SK-N-SH (cell line): ENCODE measurements at regions not wholly inside any gene's neighbourhood (a gene's known extent, or its start where the extent isn't known, plus 50 kb on each side); places are given as distances from the start of the nearest gene placed in this dataset.

ENCODE experiments used
- CTCF ChIA-PET: fragments of 300-600, 350-600 bp; formaldehyde crosslinking; extraction: SDS; loops from one replicate; lab custom pipeline; 2021; lab: Yijun Ruan, JAX
- POLR2A ChIA-PET: fragments of 350-600 bp; sonication (Branson Sonifier 250); formaldehyde crosslinking; extraction: SDS; loops from one replicate; lab custom pipeline; 2020; ENCODE audit warnings: antibody characterized with exemption, inconsistent platforms; lab: Yijun Ruan, JAX
- DNase-seq: peaks from one replicate; pipeline ENCODE4 v3.0.0; 2012
- H2AFZ ChIP-seq: fragments of 200-600 bp; sonication (generic); 2 replicates; pipeline ENCODE4 v1.8.1; 2016; ENCODE audit warnings: antibody characterized with exemption, mild to moderate bottlenecking, low read depth
- H3F3A ChIP-seq: fragments of 200-600 bp; sonication (generic); replicated peaks from 2 replicates; pipeline ENCODE3; 2016; ENCODE audit warnings: antibody characterized with exemption, mild to moderate bottlenecking; ENCODE audit not compliant: insufficient read depth
- H3K27ac ChIP-seq, 2 experiments: fragments of 200-500 bp in 1 of 2; fragments of 200-600 bp in 1 of 2; sonication (Bioruptor generic) in 1 of 2; sonication (generic), shearing (Covaris generic) in 1 of 2; 2 replicates each; pipeline versions ENCODE4 v1.5.1 to v1.6.1; 2014 to 2016; ENCODE audit warnings: low read depth in 2 of 2, inconsistent platforms in 1 of 2, low read length in 1 of 2, mild to moderate bottlenecking in 1 of 2, mixed read lengths in 1 of 2
- H3K27me3 ChIP-seq: fragments of 200-600 bp; sonication (generic), shearing (Covaris generic); 2 replicates; pipeline ENCODE4 v1.6.1; 2016; ENCODE audit warnings: mixed run types; ENCODE audit not compliant: insufficient read depth
- H3K36me3 ChIP-seq, 2 experiments: fragments of 200-500 bp in 1 of 2; fragments of 200-600 bp in 1 of 2; sonication (Bioruptor generic) in 1 of 2; sonication (generic) in 1 of 2; replicated peaks in 1 of 2; 2 replicates each; pipeline versions ENCODE3 to v1.5.1; 2014 to 2016; ENCODE audit warnings: low read length in 1 of 2, mild to moderate bottlenecking in 1 of 2; ENCODE audit not compliant: insufficient read depth in 2 of 2, control insufficient read depth in 1 of 2
- H3K4me1 ChIP-seq, 2 experiments: fragments of 200-500 bp in 1 of 2; fragments of 200-600 bp in 1 of 2; sonication (Bioruptor generic) in 1 of 2; sonication (generic), shearing (Covaris generic) in 1 of 2; 2 replicates each; pipeline versions ENCODE4 v1.5.1 to v1.6.1; 2014 to 2016; ENCODE audit warnings: low read depth in 1 of 2, low read length in 1 of 2, mixed run types in 1 of 2; ENCODE audit not compliant: insufficient read depth in 2 of 2, control insufficient read depth in 1 of 2
- H3K4me2 ChIP-seq: fragments of 200-600 bp; sonication (generic), shearing (Covaris generic); 2 replicates; pipeline ENCODE4 v1.6.1; 2017; ENCODE audit warnings: mixed run types
- H3K4me3 ChIP-seq, 2 experiments: fragments of 200-500 bp in 1 of 2; fragments of 200-600 bp in 1 of 2; sonication (Bioruptor generic) in 1 of 2; sonication (generic), shearing (Covaris generic) in 1 of 2; 2 replicates each; pipeline versions ENCODE4 v1.5.1 to v1.8.1; 2014 to 2016; ENCODE audit warnings: low read depth in 2 of 2, inconsistent platforms in 1 of 2, low read length in 1 of 2, mild to moderate bottlenecking in 1 of 2, mixed read lengths in 1 of 2, moderate library complexity in 1 of 2
- H3K79me2 ChIP-seq: fragments of 200-600 bp; sonication (generic); 2 replicates; pipeline ENCODE4 v1.8.1; 2017; ENCODE audit warnings: mild to moderate bottlenecking; ENCODE audit not compliant: insufficient read depth
- H3K9ac ChIP-seq: fragments of 200-600 bp; sonication (generic); 2 replicates; pipeline ENCODE4 v1.6.1; 2017; ENCODE audit warnings: mixed run types
- H3K9me2 ChIP-seq: fragments of 200-600 bp; sonication (generic); 2 replicates; pipeline ENCODE4 v1.6.1; 2017; ENCODE audit warnings: mixed run types
- H3K9me3 ChIP-seq: fragments of 200-600 bp; sonication (generic); 2 replicates; pipeline ENCODE4 v1.6.1; 2017; ENCODE audit warnings: mixed run types, mild to moderate bottlenecking, moderate library complexity
- H4K20me1 ChIP-seq: fragments of 200-600 bp; sonication (generic); 2 replicates; pipeline ENCODE4 v1.6.1; 2017; ENCODE audit warnings: mild to moderate bottlenecking, mixed run types; ENCODE audit not compliant: insufficient read depth
- CHD2 ChIP-seq: fragments of 150-350 bp; IDR thresholded peaks from 2 replicates; pipeline ENCODE4 v1.6.1; 2018; ENCODE audit warnings: low read length; ENCODE audit not compliant: partially characterized antibody
- ELF1 ChIP-seq: IDR thresholded peaks from 2 replicates; pipeline ENCODE4 v1.4.0; 2012
- EZH2phosphoT487 ChIP-seq: fragments of 200-600 bp; sonication (generic); IDR thresholded peaks from 2 replicates; pipeline ENCODE4 v1.6.1; 2017; ENCODE audit warnings: low read depth, mixed run types, mild to moderate bottlenecking, antibody characterized with exemption, moderate library complexity, borderline replicate concordance
- JUND ChIP-seq: IDR thresholded peaks from 2 replicates; pipeline ENCODE4 v1.4.0; 2012
- MAX ChIP-seq: IDR thresholded peaks from 2 replicates; pipeline ENCODE4 v1.4.0; 2012; ENCODE audit warnings: low read depth
- MEF2A ChIP-seq: IDR thresholded peaks from 2 replicates; pipeline ENCODE4 v1.4.0; 2012; ENCODE audit warnings: low read depth, borderline replicate concordance
- NFIC ChIP-seq: IDR thresholded peaks from 2 replicates; pipeline ENCODE4 v1.4.0; 2012; ENCODE audit warnings: borderline replicate concordance
- RAD21 ChIP-seq: IDR thresholded peaks from 2 replicates; pipeline ENCODE4 v1.6.1; 2012; ENCODE audit warnings: mild to moderate bottlenecking, low read length
- RCOR1 ChIP-seq: fragments of 150-350 bp; IDR thresholded peaks from 2 replicates; pipeline ENCODE4 v1.6.1; 2017; ENCODE audit warnings: antibody characterized with exemption, low read length
- RFX5 ChIP-seq: IDR thresholded peaks from 2 replicates; pipeline ENCODE4 v1.6.1; 2012; ENCODE audit warnings: mild to moderate bottlenecking, improper control_type of control experiment, low read length
- RXRA ChIP-seq: IDR thresholded peaks from 2 replicates; pipeline ENCODE4 v1.4.0; 2012; ENCODE audit warnings: low read depth, mild to moderate bottlenecking, borderline replicate concordance
- SIN3A ChIP-seq: IDR thresholded peaks from 2 replicates; pipeline ENCODE4 v1.6.1; 2012; ENCODE audit warnings: low read depth, mild to moderate bottlenecking, low read length, moderate library complexity, borderline replicate concordance
- SMC3 ChIP-seq: IDR thresholded peaks from 2 replicates; pipeline ENCODE4 v1.6.1; 2012; ENCODE audit warnings: low read depth, low read length, improper control_type of control experiment
- WGBS: methylation state at CpG from one replicate; pipeline ENCODE4 v1.1.6; 2017; ENCODE audit warnings: low lambda C conversion rate; 5-methylcytosine and 5-hydroxymethylcytosine counted together
- TF ChIP-seq, protein P1 (sequence below): IDR thresholded peaks from 2 replicates; pipeline ENCODE4 v1.4.0; 2012; ENCODE audit warnings: low read depth, borderline replicate concordance
- TF ChIP-seq, protein P2 (sequence below): IDR thresholded peaks from 2 replicates; pipeline ENCODE4; 2012
- TF ChIP-seq, protein P3 (sequence below): fragments of 150-350 bp; IDR thresholded peaks from 2 replicates; pipeline ENCODE4 v1.6.1; 2016; ENCODE audit warnings: mild to moderate bottlenecking, low read depth, low read length
- TF ChIP-seq, protein P4 (sequence below): IDR thresholded peaks from 2 replicates; pipeline ENCODE4 v1.6.1; 2012; ENCODE audit warnings: mild to moderate bottlenecking, low read depth, low read length, moderate library complexity
- TF ChIP-seq, protein P5 (sequence below): fragments of 200-600 bp; sonication (generic); IDR thresholded peaks from 2 replicates; pipeline ENCODE4 v1.6.1; 2017; ENCODE audit warnings: antibody characterized with exemption, mild to moderate bottlenecking, moderate library complexity

GRCh38 chr15:97084650-97085049 is 754.1 kb downstream of the NR2F2 start (continued):
- TF ChIP-seq MEF2A (no peak), EZH2phosphoT487 (no peak), CHD2 (no peak), RCOR1 (no peak), JUND (no peak)
- TF ChIP-seq, protein P1, sequence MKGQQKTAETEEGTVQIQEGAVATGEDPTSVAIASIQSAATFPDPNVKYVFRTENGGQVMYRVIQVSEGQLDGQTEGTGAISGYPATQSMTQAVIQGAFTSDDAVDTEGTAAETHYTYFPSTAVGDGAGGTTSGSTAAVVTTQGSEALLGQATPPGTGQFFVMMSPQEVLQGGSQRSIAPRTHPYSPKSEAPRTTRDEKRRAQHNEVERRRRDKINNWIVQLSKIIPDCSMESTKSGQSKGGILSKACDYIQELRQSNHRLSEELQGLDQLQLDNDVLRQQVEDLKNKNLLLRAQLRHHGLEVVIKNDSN: no peak
- TF ChIP-seq, protein P2, sequence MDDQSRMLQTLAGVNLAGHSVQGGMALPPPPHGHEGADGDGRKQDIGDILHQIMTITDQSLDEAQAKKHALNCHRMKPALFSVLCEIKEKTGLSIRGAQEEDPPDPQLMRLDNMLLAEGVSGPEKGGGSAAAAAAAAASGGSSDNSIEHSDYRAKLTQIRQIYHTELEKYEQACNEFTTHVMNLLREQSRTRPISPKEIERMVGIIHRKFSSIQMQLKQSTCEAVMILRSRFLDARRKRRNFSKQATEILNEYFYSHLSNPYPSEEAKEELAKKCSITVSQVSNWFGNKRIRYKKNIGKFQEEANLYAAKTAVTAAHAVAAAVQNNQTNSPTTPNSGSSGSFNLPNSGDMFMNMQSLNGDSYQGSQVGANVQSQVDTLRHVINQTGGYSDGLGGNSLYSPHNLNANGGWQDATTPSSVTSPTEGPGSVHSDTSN: no peak
- TF ChIP-seq, protein P3, sequence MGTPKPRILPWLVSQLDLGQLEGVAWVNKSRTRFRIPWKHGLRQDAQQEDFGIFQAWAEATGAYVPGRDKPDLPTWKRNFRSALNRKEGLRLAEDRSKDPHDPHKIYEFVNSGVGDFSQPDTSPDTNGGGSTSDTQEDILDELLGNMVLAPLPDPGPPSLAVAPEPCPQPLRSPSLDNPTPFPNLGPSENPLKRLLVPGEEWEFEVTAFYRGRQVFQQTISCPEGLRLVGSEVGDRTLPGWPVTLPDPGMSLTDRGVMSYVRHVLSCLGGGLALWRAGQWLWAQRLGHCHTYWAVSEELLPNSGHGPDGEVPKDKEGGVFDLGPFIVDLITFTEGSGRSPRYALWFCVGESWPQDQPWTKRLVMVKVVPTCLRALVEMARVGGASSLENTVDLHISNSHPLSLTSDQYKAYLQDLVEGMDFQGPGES: no peak
- TF ChIP-seq, protein P4, sequence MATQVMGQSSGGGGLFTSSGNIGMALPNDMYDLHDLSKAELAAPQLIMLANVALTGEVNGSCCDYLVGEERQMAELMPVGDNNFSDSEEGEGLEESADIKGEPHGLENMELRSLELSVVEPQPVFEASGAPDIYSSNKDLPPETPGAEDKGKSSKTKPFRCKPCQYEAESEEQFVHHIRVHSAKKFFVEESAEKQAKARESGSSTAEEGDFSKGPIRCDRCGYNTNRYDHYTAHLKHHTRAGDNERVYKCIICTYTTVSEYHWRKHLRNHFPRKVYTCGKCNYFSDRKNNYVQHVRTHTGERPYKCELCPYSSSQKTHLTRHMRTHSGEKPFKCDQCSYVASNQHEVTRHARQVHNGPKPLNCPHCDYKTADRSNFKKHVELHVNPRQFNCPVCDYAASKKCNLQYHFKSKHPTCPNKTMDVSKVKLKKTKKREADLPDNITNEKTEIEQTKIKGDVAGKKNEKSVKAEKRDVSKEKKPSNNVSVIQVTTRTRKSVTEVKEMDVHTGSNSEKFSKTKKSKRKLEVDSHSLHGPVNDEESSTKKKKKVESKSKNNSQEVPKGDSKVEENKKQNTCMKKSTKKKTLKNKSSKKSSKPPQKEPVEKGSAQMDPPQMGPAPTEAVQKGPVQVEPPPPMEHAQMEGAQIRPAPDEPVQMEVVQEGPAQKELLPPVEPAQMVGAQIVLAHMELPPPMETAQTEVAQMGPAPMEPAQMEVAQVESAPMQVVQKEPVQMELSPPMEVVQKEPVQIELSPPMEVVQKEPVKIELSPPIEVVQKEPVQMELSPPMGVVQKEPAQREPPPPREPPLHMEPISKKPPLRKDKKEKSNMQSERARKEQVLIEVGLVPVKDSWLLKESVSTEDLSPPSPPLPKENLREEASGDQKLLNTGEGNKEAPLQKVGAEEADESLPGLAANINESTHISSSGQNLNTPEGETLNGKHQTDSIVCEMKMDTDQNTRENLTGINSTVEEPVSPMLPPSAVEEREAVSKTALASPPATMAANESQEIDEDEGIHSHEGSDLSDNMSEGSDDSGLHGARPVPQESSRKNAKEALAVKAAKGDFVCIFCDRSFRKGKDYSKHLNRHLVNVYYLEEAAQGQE: no peak
- TF ChIP-seq, all 33 proteins: peak for 0

DNA sequence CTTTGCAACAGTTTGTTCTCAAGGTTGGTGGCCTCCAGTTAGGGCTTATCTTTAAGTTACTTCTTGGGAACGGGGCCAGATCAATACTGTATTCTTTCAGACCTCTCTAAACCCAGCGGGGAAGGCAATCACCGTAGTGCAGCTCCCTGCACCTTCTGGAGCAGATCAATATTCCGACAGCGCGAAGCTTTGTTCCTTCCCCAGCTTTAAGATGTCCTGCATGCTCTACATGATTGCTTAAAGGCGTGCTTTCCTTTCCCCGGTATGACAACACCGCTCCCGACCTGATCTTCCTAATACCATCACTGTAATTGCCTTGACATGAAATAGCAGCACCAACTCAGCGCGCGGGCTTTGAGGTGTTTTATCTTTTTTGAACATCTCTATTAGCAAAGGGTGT is 755.2 kb downstream of the NR2F2 start:
- Histone ChIP-seq H3K27me3 (no peaks in the 10 kb centered on the region), H3K4me1 (peaks cover 0 to 14% of the 10 kb centered on the region in 2 experiments; a peak in 1 of 4 replicates), H3K9ac (no peak overlapping the region), H3K79me2 (no peaks in the 10 kb centered on the region), H3K4me3 (no peak overlapping the region), H3F3A (no peaks in the 10 kb centered on the region), H4K20me1 (no peaks in the 10 kb centered on the region), H3K9me2 (no peaks in the 10 kb centered on the region), H3K9me3 (no peaks in the 10 kb centered on the region), H3K27ac (no peak overlapping the region), H3K36me3 (no peaks in the 10 kb centered on the region), H3K4me2 (no peak overlapping the region), H2AFZ (no peak overlapping the region)
- DNase-seq: no peak
- ChIA-PET CTCF (interaction anchor here (1.1 kb wide), 1 partner anchor 758 kb away, joined by 3 read pairs; no protein-coding TSS in a partner anchor), POLR2A (no interaction called here)
- WGBS: 5% methylated on average over 13 of the region's 13 CpGs
- TF ChIP-seq, protein P1: no peak
- TF ChIP-seq ELF1: no peak
- no peak for TF ChIP-seq SIN3A
- TF ChIP-seq MEF2A: no peak
- no peak for TF ChIP-seq RAD21
- TF ChIP-seq, protein P2: no peak
- TF ChIP-seq RCOR1: no peak
- no peak for TF ChIP-seq RXRA
- TF ChIP-seq SMC3: no peak
- TF ChIP-seq, protein P5, sequence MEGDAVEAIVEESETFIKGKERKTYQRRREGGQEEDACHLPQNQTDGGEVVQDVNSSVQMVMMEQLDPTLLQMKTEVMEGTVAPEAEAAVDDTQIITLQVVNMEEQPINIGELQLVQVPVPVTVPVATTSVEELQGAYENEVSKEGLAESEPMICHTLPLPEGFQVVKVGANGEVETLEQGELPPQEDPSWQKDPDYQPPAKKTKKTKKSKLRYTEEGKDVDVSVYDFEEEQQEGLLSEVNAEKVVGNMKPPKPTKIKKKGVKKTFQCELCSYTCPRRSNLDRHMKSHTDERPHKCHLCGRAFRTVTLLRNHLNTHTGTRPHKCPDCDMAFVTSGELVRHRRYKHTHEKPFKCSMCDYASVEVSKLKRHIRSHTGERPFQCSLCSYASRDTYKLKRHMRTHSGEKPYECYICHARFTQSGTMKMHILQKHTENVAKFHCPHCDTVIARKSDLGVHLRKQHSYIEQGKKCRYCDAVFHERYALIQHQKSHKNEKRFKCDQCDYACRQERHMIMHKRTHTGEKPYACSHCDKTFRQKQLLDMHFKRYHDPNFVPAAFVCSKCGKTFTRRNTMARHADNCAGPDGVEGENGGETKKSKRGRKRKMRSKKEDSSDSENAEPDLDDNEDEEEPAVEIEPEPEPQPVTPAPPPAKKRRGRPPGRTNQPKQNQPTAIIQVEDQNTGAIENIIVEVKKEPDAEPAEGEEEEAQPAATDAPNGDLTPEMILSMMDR: no peak
- no peak for TF ChIP-seq NFIC
- TF ChIP-seq RFX5: no peak
- TF ChIP-seq, protein P3: no peak
- no peak for TF ChIP-seq MAX
- TF ChIP-seq JUND: no peak
